HG03432 (cell line): ENCODE measurements at regions not wholly inside any gene's neighbourhood (a gene's known extent, or its start where the extent isn't known, plus 50 kb on each side); places are given as distances from the start of the nearest gene placed in this dataset.
A peak's percentile ranks its signal among the peaks of the same experiment; 100 is the strongest.
"Not testable (repeated sequence)": the region's sequence is repeated elsewhere in the genome, so short reads cannot be mapped to it uniquely, and the experiment has no call there.

Experiments
- ATAC-seq: cut with Tn5 transposase; IDR thresholded peaks from one replicate; pipeline ENCODE4 v1.9.1; 2021; ENCODE audit warnings: mild to moderate bottlenecking, moderate library complexity; ENCODE audit not compliant: unreplicated experiment

- ATAC-seq = no peak
These were observed 281.5 kb upstream of the GRIA1 start for GRCh38 chr5:153209016-153209415.

- ATAC-seq = no peak
These were observed 280.8 kb upstream of the GRIA1 start for GRCh38 chr5:153209687-153210086.

- no peak for ATAC-seq
These were observed 279.4 kb upstream of the GRIA1 start for GRCh38 chr5:153211076-153211475.

- no peak for ATAC-seq
These were observed 278.0 kb upstream of the GRIA1 start for GRCh38 chr5:153212471-153212870.

- no peak for ATAC-seq
These were observed 267.5 kb upstream of the GRIA1 start for GRCh38 chr5:153222936-153223335.

GRCh38 chr5:153223376-153223775 is 267.1 kb upstream of the GRIA1 start:
- no peak for ATAC-seq

GRCh38 chr5:153224651-153225050 is 265.8 kb upstream of the GRIA1 start:
- ATAC-seq = no peak

- no peak for ATAC-seq
These were observed 256.5 kb upstream of the GRIA1 start for GRCh38 chr5:153233933-153234332.

GRCh38 chr5:153236319-153236718 is 254.2 kb upstream of the GRIA1 start:
- ATAC-seq = no peak

- ATAC-seq = peak; percentile 88
These were observed 252.7 kb upstream of the GRIA1 start for GRCh38 chr5:153237671-153238332.

GRCh38 chr5:153257381-153257780 is 233.1 kb upstream of the GRIA1 start:
- no peak for ATAC-seq

GRCh38 chr5:153258469-153258868 is 232.0 kb upstream of the GRIA1 start:
- no peak for ATAC-seq

GRCh38 chr5:153267506-153267905 is 223.0 kb upstream of the GRIA1 start:
- no peak for ATAC-seq

- no peak for ATAC-seq
These were observed 214.8 kb upstream of the GRIA1 start for GRCh38 chr5:153275695-153276094.

- no peak for ATAC-seq
These were observed 214.3 kb upstream of the GRIA1 start for GRCh38 chr5:153276151-153276550.

- not testable (repeated sequence) for ATAC-seq
These were observed 194.1 kb upstream of the GRIA1 start for GRCh38 chr5:153296251-153296844.

- ATAC-seq = no peak
These were observed 190.6 kb upstream of the GRIA1 start for GRCh38 chr5:153299891-153300290.

- no peak for ATAC-seq
These were observed 182.2 kb upstream of the GRIA1 start for GRCh38 chr5:153308282-153308681.

- ATAC-seq = no peak
These were observed 171.9 kb upstream of the GRIA1 start for GRCh38 chr5:153318556-153318955.

GRCh38 chr5:153321478-153321877 is 169.0 kb upstream of the GRIA1 start:
- no peak for ATAC-seq

- ATAC-seq = no peak
These were observed 150.3 kb upstream of the GRIA1 start for GRCh38 chr5:153340139-153340538.

GRCh38 chr5:153340738-153341137 is 149.7 kb upstream of the GRIA1 start:
- ATAC-seq = no peak

GRCh38 chr5:153342487-153342886 is 148.0 kb upstream of the GRIA1 start:
- no peak for ATAC-seq
